Stimulated activated naive CD8-positive, alpha-beta T cell treated with anti-CD3 and anti-CD28 coated beads, Interleukin-15, Interleukin-2, amounts not matched to agents 100 U/mL and 50 U/mL, for 24 hours (primary cell): ENCODE measurements at regions not wholly inside any gene's neighbourhood (a gene's known extent, or its start where the extent isn't known, plus 50 kb on each side); places are given as distances from the start of the nearest gene placed in this dataset.

Experiments
- ATAC-seq: fragments of 150-1000 bp; cut with Tn5 transposase; one replicate; pipeline ENCODE4 v1.10.0; 2021
- DNase-seq: peaks from one replicate; pipeline ENCODE4 v3.0.0; 2021

DNA sequence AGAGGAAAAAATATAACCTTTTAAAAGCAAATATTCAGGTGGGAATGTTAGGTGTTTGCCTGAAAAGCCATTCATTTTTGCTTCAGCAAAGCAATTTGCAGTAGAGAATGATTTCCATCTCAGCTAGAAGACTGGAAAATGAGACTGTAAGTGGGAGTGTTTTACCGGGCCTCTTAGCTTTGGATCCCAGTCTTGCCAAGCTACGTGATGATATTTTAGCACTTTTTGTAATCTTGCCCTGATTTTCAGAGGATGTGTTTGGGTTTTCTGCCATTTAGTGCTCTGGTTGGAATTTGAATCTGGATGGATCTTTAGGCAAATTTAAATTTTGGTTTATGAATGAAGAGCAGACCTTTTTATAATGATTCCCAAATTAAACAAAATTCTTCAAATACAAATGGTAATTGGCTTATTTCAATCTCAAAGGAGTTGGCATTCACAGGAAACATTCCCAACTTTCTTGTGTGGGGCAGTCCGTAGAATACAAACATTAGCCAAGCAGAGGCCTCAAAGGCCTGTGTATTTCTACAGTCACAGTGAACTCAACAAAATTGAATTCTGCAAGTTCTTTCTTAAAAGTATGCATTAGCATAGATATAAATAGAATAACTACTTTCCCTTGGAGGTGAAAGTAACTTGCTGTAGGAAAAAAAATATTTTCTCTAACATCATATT, 646.4 kb downstream of the CDY2B start:
- DNase-seq (no peak), ATAC-seq (no peak)

DNA sequence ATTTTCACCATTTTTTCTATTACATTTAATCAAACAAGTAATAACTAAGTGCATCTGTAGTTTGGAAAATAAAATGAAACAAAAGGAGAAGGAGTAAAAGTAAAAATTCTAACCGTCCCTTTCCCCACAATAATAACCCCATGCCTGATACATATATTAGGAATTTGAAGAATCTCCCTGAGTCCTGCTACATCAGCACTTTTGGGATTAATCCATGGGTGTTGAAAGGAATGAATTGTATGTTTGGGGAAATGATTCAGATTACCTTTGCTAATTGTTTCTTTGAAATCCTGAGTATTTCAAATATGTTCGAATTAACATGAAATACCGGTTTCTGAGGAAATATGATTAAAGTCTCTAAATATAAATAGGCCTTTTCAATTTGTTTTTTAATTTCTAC, 648.0 kb downstream of the CDY2B start:
- DNase-seq (no peak), ATAC-seq (no peak)

DNA sequence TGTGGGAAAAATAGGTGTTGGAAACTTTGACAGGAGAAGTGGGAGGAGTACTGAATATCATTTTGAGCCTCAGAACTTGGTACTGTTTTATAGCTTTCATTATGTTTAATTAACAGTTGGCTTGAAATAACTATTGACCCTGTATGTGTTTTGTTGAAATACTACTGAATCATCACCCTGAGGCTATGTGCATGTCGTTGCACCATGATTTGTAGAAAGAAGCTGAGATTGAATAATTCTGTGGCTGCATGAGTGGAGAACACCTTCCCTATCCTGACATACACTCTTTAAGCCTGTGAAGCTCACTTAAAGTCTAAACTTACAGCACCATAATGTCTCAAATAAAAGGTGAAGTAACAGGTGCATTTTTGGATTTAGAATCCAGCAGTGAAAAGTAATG, 656.5 kb downstream of the CDY2B start:
- DNase-seq (no peak), ATAC-seq (no peak)

DNA sequence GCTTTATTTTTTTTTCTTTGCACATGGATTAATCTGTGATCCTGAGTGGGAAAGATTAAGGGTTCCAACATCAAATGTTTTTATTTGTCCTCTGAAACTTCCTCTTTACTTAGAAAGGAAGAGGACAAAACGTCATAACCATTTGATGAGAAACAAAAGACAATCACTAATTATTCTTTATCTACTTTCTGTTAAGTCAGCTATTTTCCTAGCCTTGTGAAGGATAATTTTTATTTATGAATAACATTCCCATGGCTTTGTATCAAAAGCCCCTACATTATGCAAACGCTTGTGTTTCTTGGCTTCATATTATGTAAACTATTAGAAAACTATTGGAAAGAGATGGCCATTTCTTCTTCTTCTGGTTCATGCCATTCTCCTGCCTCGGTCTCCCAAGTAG, 677.6 kb downstream of the CDY2B start:
- ATAC-seq (no peak), DNase-seq (no peak)

DNA sequence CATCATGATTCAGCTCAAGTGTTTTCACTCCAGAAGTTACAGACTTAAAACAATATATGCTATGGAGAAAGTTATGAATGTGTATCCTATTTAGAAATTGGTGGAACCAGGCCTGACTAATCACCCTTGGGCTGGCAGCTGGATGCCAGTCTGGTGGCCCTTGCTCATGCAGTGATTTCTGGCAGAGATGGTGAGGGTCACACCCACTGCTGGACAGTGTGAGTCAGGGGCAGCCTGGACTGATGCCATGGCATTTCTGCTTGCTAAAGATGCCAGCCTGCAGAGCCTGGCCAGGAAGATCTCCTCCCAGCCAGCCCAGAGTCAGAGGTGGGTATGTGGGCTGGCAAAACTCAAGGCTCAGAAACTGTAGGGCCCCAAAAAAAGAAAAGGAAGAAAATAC, 695.7 kb downstream of the CDY2B start:
- ATAC-seq (no peak), DNase-seq (no peak)

DNA sequence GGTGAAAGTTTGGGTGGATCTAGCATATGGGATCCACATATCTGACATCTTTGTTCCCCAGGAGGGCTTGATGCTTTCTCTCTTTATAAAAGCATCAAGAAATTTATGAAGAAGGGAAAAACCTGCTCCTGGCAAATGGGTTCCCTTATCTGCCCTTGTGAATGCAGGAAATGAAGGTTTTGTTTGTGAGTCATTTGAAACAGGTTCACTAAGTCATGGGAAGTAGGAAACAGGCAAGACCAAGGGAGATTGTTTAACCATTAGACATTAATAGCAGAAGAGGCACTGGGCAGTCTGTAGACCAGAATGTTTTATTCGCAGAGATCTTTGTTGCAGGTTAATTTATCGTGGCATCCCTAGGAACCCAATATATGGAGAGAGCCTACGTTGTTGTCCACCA, 713.1 kb downstream of the CDY2B start:
- DNase-seq (no peak), ATAC-seq (no peak)

DNA sequence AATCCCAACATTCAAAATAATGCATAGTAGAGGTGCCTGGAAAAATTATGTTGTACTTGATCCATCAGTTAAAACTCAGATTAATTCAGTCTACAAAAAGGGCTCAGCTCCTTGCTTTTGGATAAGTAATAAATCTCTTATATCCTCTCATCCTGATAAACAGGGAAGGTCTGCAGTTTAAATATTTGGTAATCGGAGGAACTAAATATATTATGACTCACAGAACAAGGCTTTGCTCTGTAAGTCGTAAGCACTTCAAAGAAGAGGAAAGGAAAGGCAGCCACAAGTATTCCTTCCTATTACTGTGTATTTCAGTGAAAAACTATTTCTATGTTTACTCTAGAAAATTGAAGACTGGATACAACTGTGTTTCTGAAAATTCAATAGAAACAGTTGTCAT, 757.9 kb downstream of the CDY2B start:
- ATAC-seq (no peak), DNase-seq (no peak)

DNA sequence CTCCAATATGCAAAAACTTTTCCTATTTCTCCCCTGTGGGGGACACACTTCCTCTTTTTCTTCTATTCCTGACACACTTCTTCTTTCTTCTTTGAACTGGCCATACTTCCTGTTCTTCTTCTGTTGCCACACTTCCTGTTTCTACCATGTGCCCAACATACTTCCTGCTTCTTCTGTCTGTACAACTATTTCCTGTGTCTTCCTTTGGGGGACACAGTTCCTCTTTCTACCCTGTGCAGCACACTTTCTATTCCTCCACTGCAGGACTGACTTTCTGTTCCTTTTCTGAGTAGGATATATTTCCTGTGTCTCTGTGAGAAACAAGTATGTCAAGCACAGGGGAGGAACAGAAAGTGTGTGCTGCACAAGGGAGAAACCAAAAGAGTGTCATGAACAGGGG, 794.7 kb downstream of the CDY2B start:
- ATAC-seq (no peak), DNase-seq (no peak)

DNA sequence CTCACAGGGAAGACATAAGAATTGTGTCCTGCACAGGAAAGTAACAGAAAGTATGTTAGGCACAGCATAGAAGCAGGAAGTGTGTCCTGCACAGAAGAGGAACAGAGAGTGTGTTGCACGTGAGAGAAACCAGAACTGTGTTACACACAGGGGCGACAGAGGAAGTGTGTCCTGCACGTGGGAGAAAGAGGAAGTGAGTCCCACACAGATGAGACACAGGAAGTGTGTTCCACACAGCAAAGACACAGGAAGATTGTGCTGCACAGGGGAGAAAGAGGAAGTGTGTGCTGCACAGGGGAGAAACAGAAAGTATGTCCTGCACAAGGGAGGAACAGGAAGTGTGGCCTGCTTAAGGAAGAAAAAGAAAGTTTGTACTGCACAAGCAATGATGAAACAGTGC, 800.1 kb downstream of the CDY2B start:
- ATAC-seq (no peak), DNase-seq (no peak)

DNA sequence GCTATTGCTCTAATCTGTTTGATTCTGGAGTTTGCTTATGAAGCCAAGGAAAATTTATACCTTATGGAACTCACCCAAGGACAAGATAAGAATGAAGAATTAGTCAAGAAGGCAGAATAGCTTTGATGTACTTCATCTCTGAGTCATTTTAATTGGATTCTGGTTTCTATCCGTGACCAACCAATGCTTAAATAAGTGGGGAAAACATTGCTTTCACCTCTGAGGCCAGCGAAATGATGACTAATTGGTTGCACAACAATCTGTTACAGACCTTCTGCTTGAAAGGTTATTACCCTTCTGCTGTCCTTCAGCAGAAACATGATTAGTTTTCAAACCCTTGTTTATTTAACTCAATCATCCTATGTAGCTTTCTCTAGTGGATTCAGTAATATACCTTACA, 812.7 kb downstream of the CDY2B start:
- ATAC-seq (no peak), DNase-seq (no peak)

DNA sequence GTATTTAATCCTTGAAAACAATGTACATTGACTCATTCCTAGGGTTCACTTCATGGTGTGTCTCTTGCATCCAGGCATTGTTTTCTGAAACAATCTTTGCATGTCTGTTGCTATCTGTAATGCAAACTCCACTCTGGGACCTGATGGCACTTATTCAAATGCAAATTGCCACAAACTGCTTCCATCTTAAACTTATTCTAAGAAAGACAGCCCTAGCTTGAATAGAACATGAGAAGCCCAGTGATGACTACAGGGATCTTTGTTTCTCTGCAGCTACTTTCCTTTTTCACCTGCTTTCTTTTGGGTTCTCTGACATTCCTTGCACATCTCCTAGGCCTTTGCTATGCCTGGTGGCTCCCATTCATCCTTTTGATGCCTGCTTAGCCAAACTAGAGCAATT, 827.0 kb downstream of the CDY2B start:
- DNase-seq (no peak), ATAC-seq (no peak)

DNA sequence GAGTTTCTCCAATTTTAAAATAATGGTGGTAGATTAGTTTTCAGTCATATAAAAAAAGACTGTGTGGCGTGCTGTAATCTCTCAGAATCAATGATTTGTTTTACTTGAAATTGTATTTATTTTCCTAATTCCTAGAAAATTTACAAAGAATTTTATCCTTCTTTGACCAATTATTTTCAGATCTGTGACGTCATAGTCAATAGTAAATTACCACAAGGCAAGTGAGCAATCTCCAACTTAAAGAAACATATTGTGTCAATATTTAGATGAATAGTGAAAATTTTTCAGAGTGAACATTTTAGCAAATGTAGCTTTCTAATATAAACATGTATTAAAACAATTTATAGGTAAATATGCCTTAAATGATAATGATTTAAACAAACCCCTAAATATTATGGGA, 829.6 kb downstream of the CDY2B start:
- ATAC-seq: no peak
- no peak for DNase-seq

DNA sequence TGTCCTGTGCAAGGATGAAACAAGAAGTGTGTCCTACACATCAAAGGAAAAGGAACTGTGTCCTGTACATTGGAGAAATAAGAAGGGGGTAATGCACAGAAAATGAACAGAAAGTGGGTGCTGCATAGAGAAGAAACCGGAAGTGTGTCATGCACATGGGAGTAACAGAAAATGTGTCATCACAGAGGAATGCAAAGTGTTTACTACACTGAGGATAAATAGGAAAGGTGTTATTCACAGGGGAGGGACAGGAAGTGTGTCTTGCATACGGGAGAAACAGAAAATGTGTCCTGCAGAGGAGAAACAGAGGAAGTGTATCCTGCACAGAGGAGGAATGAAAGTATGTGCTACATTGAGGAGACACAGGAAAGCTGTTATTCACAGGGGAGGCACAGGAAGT, 834.9 kb downstream of the CDY2B start:
- no peak for DNase-seq
- ATAC-seq: no peak

DNA sequence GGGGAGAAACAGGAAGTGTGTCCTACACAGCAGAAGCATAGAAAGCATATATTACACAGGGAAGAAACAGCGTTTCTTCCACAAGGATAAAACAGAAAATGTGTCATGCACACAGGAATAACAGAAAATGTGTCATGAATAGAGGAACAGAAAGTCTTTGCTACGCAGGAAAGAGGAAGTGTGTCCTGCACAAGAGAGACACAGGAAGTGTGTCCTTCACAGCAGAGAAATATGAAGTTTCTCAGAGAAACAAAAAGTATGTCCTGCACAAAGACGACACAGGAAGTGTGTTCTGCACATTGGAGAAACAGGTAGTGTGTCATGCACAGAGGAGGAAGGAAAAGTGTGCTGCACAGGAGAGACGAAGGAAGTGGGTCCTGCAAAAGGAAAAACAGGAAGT, 835.3 kb downstream of the CDY2B start:
- ATAC-seq (no peak), DNase-seq (no peak)

DNA sequence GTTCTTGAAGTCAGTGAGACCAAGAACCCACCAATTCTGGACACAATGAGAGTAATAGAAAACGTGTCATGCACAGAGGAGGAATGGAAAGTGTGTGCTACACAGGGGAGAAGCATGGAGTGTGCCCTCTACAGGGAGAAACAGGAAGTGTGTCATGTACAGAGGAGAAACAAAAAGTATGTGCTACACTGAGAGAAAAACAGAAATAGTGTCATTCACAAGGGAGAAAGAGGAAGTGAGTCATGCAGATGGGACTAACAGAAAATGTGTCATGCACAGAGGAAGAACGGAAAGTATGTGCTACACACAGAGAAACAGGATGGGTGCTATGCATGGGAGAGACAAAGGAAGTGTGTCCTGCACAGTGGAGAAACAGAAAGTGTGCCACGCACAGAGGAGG, 835.7 kb downstream of the CDY2B start:
- ATAC-seq: peak; percentile 19
- DNase-seq: no peak

DNA sequence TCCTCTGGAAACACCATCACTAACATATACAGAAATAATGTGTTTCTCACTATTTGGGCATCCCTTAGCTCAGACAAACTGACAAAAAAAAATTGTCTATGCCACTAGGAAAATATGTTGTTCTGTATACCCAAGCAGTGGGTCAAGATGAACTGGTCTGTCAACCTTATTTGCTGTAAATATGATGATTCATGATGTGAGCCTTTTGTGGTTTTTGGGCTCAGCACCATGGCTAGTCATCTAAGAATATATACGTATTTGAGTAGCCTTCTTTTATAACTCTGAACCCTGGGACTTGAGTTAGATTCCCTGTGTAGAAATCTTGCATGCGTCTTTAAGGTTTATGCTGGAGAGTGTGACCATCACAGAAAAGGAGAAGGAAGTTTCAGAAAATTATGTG, 841.6 kb downstream of the CDY2B start:
- DNase-seq (no peak), ATAC-seq (no peak)

DNA sequence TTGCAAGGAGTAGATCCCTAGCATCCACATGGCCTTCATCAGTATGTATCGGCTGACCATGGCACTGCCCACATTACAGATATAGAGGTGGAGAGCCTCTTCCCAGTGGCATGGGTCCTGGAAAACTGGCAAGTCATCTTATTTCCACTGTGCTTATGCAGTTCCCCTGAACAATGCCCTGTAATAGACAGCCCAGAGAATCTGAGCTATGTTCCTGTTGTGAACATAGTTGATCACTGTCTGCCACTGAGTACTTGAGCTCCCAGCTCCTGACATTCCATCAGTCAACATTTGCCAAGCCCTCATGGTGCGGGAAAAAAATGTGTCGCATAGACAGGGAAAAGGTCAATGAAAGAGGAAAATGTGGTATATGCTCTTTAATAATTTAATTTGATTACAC, 861.9 kb downstream of the CDY2B start:
- ATAC-seq (no peak), DNase-seq (no peak)

DNA sequence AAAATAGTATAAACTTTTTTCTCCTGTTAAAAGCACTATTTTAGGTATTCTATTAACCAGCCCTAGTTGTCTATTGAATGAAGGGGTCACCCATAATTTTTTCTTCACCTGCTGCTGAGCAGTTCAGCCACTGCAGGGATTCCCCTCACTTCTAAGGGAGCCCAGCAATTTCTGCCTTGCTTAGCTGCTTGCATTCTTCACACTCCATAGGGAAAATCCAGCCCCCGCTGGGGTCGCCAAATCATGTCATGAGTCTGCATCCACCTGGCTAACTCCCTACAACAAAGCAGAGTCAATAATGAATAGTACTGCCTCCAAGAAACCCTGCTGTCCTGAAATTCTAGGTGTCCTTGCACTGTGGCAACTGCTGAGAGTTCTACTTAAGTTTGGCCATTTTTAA, 886.5 kb downstream of the CDY2B start:
- ATAC-seq (no peak), DNase-seq (no peak)

DNA sequence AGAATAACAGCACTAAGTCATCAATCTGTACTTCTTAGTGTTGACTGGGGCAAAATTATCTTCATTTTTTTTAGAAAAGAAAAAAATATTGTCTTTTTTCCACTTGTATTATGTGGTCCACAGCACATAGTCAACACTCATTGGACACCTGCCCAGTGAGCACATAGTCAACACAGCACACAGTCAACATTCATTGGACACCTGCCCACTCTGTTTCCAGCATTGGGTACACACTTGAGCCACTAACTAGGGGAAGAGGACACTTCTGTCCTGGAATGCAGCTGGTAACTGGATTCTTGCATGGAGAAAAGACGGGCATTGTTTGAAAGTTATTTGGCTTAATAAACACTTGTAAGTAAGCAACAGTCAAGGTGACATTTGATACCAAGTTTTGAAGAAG, 898.2 kb downstream of the CDY2B start:
- ATAC-seq (no peak), DNase-seq (no peak)

DNA sequence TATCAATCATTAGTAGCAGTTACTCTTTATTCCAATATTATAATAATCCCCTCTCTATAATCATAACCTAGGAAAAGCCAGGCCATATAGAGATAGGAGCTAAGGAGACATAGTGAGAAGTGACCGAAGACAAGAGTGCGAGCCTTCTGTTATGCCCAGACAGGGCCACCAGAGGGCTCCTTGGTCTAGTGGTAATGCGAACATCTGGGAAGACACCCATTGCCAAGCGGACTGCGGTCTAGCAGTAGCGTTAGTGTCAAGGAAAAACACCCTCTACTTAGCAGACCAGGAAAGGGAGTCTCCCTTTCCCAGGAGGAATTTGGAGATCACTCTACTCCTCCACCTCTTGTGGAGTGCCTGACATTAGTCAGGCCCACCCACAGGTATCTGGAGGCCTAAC, 920.9 kb downstream of the CDY2B start:
- DNase-seq: no peak
- no peak for ATAC-seq

DNA sequence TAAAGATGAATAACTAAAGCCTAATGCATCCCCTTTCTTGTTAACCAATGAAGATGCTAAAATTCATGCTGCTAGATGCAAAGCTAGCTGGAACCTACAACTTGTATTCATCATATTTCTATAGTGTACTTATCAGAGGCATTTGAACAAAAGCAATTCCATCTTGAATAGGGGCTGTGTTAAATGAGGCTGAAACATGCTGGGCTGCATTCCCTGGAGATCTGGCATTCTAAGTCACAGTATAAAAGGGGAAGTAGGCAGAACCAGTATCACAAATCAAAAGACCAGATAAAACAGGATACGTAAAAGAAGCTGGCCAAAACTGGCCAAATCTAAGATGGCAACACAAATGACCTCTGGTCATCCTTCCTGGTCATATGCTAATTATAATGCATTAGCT, 932.8 kb downstream of the CDY2B start:
- ATAC-seq: no peak
- DNase-seq: no peak
